Neuron (in vitro differentiated cells): ENCODE measurements at regions not wholly inside any gene's neighbourhood (a gene's known extent, or its start where the extent isn't known, plus 50 kb on each side); places are given as distances from the start of the nearest gene placed in this dataset.

Source experiments
- H2AFZ ChIP-seq: one replicate; pipeline ENCODE4 v1.6.1; 2013; ENCODE audit warnings: low read depth, mild to moderate bottlenecking, inconsistent platforms, low read length, moderate library complexity
- H3K27me3 ChIP-seq: one replicate; pipeline ENCODE4 v1.6.1; 2013; ENCODE audit warnings: low read length; ENCODE audit not compliant: insufficient read depth
- H3K36me3 ChIP-seq: one replicate; pipeline ENCODE4 v1.6.1; 2013; ENCODE audit warnings: low read length; ENCODE audit not compliant: insufficient read depth
- H3K4me1 ChIP-seq: one replicate; pipeline ENCODE4 v1.6.1; 2013; ENCODE audit warnings: low read length; ENCODE audit not compliant: insufficient read depth
- H3K4me3 ChIP-seq: 2 replicates; pipeline ENCODE4 v1.5.1; 2013; ENCODE audit warnings: mild to moderate bottlenecking, low read length, moderate library complexity
- H3K9me3 ChIP-seq: one replicate; pipeline ENCODE4 v1.6.1; 2013; ENCODE audit warnings: low read length

GRCh38 chr18:24674200-24674599 lies 213.8 kb downstream of the HRH4 start:
- Histone ChIP-seq H3K27me3 (peaks cover 2% of the 10 kb centered on the region), H3K4me1 (peaks cover 7% of the 10 kb centered on the region), H2AFZ (no peak overlapping the region), H3K9me3 (no peaks in the 10 kb centered on the region), H3K4me3 (no peak overlapping the region), H3K36me3 (no peaks in the 10 kb centered on the region)

- no peak overlapping the region for H3K4me3 ChIP-seq
- no peaks in the 10 kb centered on the region for H3K36me3 ChIP-seq
- no peak overlapping the region for H2AFZ ChIP-seq
- peaks cover 9% of the 10 kb centered on the region for H3K4me1 ChIP-seq
- peaks cover 2% of the 10 kb centered on the region for H3K27me3 ChIP-seq
- H3K9me3 ChIP-seq, result no peaks in the 10 kb centered on the region
These were observed 214.2 kb downstream of the HRH4 start for GRCh38 chr18:24674605-24675004.

DNA sequence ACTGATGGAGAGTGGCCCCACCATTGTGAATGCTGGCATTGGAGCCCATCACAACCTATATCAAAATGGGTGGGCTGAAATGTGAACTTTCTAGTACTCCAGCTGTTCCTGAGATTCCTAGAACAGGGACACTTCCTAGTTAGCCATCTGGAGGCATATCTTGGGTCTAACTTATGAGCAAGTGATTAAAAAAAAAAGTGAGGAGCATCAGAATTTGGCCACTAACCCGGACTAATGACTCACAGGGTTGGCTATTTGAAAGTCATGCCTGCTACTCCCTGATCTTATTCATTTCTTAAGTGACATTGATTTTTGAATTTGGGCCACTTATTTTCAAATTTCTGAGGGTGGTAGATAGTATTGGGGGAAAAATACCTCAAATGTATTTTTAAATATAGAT lies 216.6 kb downstream of the HRH4 start:
- Histone ChIP-seq H3K36me3 (no peaks in the 10 kb centered on the region), H3K4me1 (peaks cover 8% of the 10 kb centered on the region), H3K27me3 (peaks cover 2% of the 10 kb centered on the region), H2AFZ (no peak overlapping the region), H3K4me3 (no peak overlapping the region), H3K9me3 (no peaks in the 10 kb centered on the region)

GRCh38 chr18:24678107-24678506 lies 217.7 kb downstream of the HRH4 start:
- peaks cover 2% of the 10 kb centered on the region for H3K27me3 ChIP-seq
- H3K4me3 ChIP-seq, result no peak overlapping the region
- no peaks in the 10 kb centered on the region for H3K9me3 ChIP-seq
- no peaks in the 10 kb centered on the region for H3K36me3 ChIP-seq
- peaks cover 5% of the 10 kb centered on the region for H3K4me1 ChIP-seq
- H2AFZ ChIP-seq, result no peak overlapping the region

DNA sequence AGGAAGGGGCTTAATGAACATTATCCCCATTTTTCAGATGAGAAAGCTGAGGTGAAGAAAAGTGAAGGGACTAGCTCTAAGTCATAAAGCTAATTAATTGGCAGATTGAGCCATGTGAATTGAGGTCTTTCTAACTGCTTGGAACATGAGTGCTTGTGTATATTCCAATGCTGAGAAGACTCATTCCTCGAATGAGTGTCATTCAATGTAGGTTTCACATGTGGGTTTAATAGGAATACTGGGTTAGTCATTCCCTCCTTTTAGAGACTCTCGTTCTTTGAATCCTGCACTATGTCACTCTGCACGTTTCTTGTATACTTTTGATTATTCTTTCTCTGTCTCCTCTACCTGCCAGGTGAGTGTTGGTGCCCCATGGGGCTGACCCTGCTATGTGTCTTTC lies 218.2 kb downstream of the HRH4 start:
- Histone ChIP-seq H3K36me3 (no peaks in the 10 kb centered on the region), H3K4me3 (no peak overlapping the region), H3K4me1 (peaks cover 5% of the 10 kb centered on the region), H3K9me3 (no peaks in the 10 kb centered on the region), H2AFZ (no peak overlapping the region), H3K27me3 (peaks cover 2% of the 10 kb centered on the region)

DNA sequence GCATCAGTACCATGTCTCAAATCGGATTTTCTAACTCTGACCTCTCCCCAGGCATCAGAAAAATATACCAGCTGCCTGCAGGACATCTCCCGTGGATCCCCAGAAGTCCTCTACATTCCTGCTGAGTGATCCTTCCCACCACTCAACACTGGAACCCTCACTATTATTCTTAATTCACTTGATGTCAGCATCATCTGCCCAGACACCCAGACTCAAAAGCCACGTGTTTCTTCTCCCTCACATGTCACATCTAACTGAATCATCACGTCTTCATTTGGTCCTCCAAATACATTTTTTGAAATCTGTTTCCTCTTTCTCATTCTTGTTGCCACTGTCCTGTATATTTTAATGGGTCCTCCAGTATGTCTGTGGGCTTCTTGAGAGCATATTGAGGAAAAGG lies 218.6 kb downstream of the HRH4 start:
- Histone ChIP-seq H3K4me1 (peaks cover 5% of the 10 kb centered on the region), H3K36me3 (no peaks in the 10 kb centered on the region), H3K9me3 (no peaks in the 10 kb centered on the region), H2AFZ (no peak overlapping the region), H3K4me3 (no peak overlapping the region), H3K27me3 (peaks cover 2% of the 10 kb centered on the region)

DNA sequence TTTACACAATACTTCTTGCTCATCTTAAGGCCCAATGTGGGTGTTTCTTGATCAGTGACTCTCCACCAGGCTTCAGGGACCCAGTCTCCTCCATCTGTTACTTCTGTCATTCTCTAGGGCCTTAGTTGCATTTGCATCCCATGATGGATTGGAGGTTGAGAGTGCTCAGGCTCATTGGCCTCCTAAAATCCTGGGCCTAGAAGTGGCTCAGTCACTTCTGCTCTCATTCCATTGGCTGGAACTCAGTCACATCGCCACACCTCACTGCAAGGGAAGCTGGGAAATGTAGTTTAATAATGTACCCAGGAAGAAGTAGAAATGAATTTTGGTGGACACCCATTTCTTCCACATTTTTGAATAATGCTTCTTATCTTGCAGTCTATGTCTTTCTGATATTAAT lies 223.5 kb downstream of the HRH4 start:
- no peaks in the 10 kb centered on the region for H3K27me3 ChIP-seq
- H2AFZ ChIP-seq, result no peak overlapping the region
- no peak overlapping the region for H3K4me3 ChIP-seq

DNA sequence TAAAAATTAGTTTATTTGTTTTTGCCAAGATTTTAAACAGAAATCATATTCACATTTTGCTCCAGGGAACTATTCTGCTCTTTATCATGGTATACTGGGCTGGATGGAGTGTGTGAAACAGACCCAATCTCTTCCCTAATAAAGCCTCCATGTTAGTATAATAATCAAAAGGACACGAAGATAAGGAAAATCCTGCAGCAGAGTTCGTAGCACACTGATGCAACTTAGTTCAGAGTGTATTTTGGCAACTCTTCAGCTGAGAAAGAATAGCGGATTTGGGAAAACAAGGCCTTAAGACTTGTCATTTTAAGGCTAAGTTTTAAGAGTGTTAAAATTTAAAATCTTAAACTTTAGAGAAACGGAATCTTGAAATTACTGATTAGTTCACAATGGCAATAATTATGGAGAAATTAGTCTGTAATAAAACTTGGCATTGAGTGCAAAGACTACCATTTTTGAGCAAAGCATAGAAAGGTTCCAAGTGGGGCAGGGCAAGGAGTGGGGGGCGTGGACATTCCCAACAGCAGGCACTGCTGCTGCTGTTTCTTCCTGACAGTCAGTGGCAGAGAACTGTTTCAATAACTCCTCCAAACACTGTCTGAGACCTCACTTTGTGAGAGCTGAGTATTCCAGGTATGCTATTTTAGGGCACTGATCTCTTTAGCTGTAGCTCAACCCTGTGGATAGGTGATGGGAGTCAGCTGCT lies 225.0 kb downstream of the HRH4 start:
- Histone ChIP-seq H3K4me3 (no peak overlapping the region), H3K27me3 (peaks cover 4% of the 10 kb centered on the region), H2AFZ (no peak overlapping the region), H3K9me3 (no peaks in the 10 kb centered on the region), H3K36me3 (no peaks in the 10 kb centered on the region), H3K4me1 (no peaks in the 10 kb centered on the region)

More for the DNA sequence above, 223.5 kb downstream of the HRH4 start:
- no peaks in the 10 kb centered on the region for H3K36me3 ChIP-seq
- H3K9me3 ChIP-seq, result no peaks in the 10 kb centered on the region
- peaks cover 1% of the 10 kb centered on the region for H3K4me1 ChIP-seq

GRCh38 chr18:24695168-24695567 lies 234.7 kb downstream of the HRH4 start:
- no peak overlapping the region for H3K4me3 ChIP-seq
- peak overlapping the region; percentile 74 for H2AFZ ChIP-seq
- peaks cover 4% of the 10 kb centered on the region for H3K27me3 ChIP-seq
- no peaks in the 10 kb centered on the region for H3K9me3 ChIP-seq
- no peaks in the 10 kb centered on the region for H3K36me3 ChIP-seq
- H3K4me1 ChIP-seq, result peaks cover 5% of the 10 kb centered on the region

- H3K9me3 ChIP-seq, result no peaks in the 10 kb centered on the region
- H2AFZ ChIP-seq, result no peak overlapping the region
- peaks cover 10% of the 10 kb centered on the region for H3K27me3 ChIP-seq
- H3K36me3 ChIP-seq, result no peaks in the 10 kb centered on the region
- no peaks in the 10 kb centered on the region for H3K4me1 ChIP-seq
- H3K4me3 ChIP-seq, result no peak overlapping the region
These were observed 241.6 kb downstream of the HRH4 start for GRCh38 chr18:24702001-24702515.

DNA sequence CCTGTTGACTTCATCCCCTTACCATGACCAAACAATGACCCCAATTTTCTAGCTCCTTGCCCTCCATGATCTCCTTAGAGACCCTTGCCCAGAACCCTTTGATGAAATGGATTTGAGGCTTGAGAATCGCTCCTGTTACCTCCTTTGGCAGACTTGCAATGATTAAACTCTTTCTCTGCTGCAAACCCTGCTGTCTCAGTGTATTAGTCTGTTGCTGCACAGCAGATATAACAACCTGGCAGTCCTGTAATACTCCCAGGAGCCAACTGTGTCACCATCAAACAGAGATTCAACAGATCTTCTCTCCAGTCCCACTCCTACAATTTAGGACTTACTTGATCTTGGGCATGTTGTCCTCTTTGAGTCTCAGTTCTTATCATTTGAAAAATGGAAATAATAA lies 242.9 kb downstream of the HRH4 start:
- Histone ChIP-seq H3K27me3 (peaks cover 10% of the 10 kb centered on the region), H3K36me3 (no peaks in the 10 kb centered on the region), H3K4me1 (no peaks in the 10 kb centered on the region), H2AFZ (no peak overlapping the region), H3K9me3 (no peaks in the 10 kb centered on the region), H3K4me3 (no peak overlapping the region)

DNA sequence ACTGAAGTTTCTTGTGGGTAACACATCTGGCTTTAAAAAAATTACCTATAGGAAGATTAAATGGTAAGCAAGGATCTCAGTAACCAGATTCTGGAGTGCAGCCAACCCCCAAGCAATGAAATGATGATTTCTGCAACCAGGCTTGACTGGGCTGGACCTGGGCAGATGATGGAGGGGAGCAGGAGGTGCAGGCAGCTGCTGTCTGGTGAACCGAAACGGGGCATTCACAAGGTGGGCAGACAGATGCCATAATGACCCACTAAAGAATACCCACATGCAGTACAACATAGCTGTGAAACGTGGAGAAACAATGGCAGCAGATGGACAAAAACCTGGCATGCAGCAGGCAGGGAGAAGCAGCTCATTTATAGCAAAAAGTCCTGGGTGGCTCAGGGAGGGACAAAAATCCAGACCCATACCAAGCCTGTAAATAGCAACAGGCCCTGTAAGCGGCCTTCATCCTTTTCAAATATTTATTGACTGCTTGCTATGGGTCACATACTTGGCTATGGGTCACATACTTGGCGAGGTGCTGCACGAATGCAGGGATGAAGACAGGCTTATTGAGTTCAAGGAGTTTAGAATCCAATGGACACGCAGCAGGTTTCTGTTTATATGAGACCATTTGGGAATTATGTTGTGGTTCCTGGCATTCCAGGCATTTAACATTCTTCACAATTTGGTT lies 244.7 kb downstream of the HRH4 start:
- H3K27me3 ChIP-seq, result peaks cover 6% of the 10 kb centered on the region
- H2AFZ ChIP-seq, result no peak overlapping the region
- no peaks in the 10 kb centered on the region for H3K36me3 ChIP-seq
- H3K4me1 ChIP-seq, result no peaks in the 10 kb centered on the region
- no peak overlapping the region for H3K4me3 ChIP-seq
- no peaks in the 10 kb centered on the region for H3K9me3 ChIP-seq

DNA sequence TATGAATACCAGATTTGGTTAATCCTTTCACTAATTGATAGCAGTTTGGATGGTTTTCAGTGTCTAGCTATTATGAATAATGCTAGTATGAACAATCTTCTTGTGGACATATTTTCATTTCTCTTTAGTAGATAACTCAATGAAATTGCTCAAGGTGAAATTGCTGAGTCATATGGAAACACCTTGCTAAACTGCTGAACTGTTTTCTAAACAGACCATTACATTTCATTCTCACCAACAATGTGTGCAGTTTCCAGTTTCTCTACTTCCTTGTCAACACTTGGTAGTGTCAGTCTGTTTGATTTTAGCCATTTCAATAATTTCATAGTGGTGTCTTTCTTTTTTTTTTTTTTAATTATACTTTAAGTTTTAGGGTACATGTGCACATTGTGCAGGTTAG lies 250.0 kb downstream of the HRH4 start:
- no peak overlapping the region for H3K4me3 ChIP-seq
- H3K27me3 ChIP-seq, result peaks cover 3% of the 10 kb centered on the region
- no peaks in the 10 kb centered on the region for H3K9me3 ChIP-seq
- H3K4me1 ChIP-seq, result no peaks in the 10 kb centered on the region
- no peaks in the 10 kb centered on the region for H3K36me3 ChIP-seq
- H2AFZ ChIP-seq, result no peak overlapping the region
